PC-3 (cell line): ENCODE measurements at regions not wholly inside any gene's neighbourhood (a gene's known extent, or its start where the extent isn't known, plus 50 kb on each side); places are given as distances from the start of the nearest gene placed in this dataset.

Experiments used
- ATAC-seq: fragments of 200-7000 bp; cut with Tn5 transposase; 2 replicates; pipeline ENCODE4 v1.9.1; 2020; ENCODE audit warnings: mild to moderate bottlenecking, moderate library complexity
- BruUV-seq: library from RNA; stranded (reverse); fragments of 400-500 nt; replicated peaks from 2 replicates; lab custom pipeline; 2021; lab: Mats Ljungman, UMichigan
- CTCF ChIA-PET: fragments of 300-600 bp; sonication (Branson Sonifier 250); formaldehyde crosslinking; loops from one replicate; lab custom pipeline; 2022; ENCODE audit warnings: antibody characterized with exemption; lab: Charles Lee
- POLR2A ChIA-PET: fragments of 300-600 bp; sonication (Branson Sonifier 250); formaldehyde crosslinking; loops from one replicate; lab custom pipeline; 2022; ENCODE audit warnings: antibody characterized with exemption; ENCODE audit not compliant: unreplicated experiment; lab: Charles Lee
- DNase-seq: peaks from one replicate; pipeline ENCODE4 v3.0.0-alpha.2; 2015
- H2AFZ ChIP-seq: fragments of 300-600 bp; sonication (generic); 2 replicates; pipeline ENCODE4 v1.6.0; 2016; ENCODE audit warnings: antibody characterized with exemption, low read length
- H3F3A ChIP-seq: fragments of 300-600 bp; sonication (generic); one replicate; pipeline ENCODE4 v1.6.0; 2017; ENCODE audit warnings: antibody characterized with exemption, low read length, control low read depth, mild to moderate bottlenecking; ENCODE audit not compliant: unreplicated experiment
- H3K27ac ChIP-seq: fragments of 300-600 bp; sonication (generic); 2 replicates; pipeline ENCODE4 v1.5.1; 2016; ENCODE audit warnings: mild to moderate bottlenecking, low read length
- H3K27me3 ChIP-seq: fragments of 300-600 bp; sonication (generic); 2 replicates; pipeline ENCODE4 v1.6.1; 2016; ENCODE audit warnings: low read length, mixed read lengths
- H3K36me3 ChIP-seq: fragments of 300-600 bp; sonication (generic); 2 replicates; pipeline ENCODE4 v1.6.1; 2016; ENCODE audit warnings: low read depth, mixed run types, low read length, mixed read lengths
- H3K4me1 ChIP-seq: fragments of 300-600 bp; sonication (generic); 2 replicates; pipeline ENCODE4 v1.5.1; 2016; ENCODE audit warnings: low read length; ENCODE audit not compliant: insufficient read depth
- H3K4me2 ChIP-seq: fragments of 300-600 bp; sonication (generic); 2 replicates; pipeline ENCODE4 v1.6.0; 2016; ENCODE audit warnings: low read length
- H3K4me3 ChIP-seq: fragments of 300-600 bp; sonication (generic); 2 replicates; pipeline ENCODE4 v1.5.1; 2016; ENCODE audit warnings: mild to moderate bottlenecking, low read length, mixed read lengths
- H3K79me2 ChIP-seq: fragments of 300-600 bp; sonication (generic); 2 replicates; pipeline ENCODE4 v1.6.1; 2017; ENCODE audit warnings: low read length, mixed read lengths
- H3K9ac ChIP-seq: fragments of 300-600 bp; sonication (generic); 2 replicates; pipeline ENCODE4 v1.6.0; 2016; ENCODE audit warnings: mild to moderate bottlenecking, low read length
- H3K9me2 ChIP-seq: fragments of 300-600 bp; sonication (generic); replicated peaks from 2 replicates; pipeline ENCODE4 v1.6.1; 2016; ENCODE audit warnings: mixed run types, low read length, mixed read lengths
- H3K9me3 ChIP-seq: fragments of 300-600 bp; sonication (generic); 2 replicates; pipeline ENCODE4 v1.6.1; 2016; ENCODE audit warnings: low read length, mixed read lengths
- H4K20me1 ChIP-seq: fragments of 300-600 bp; sonication (generic); 2 replicates; pipeline ENCODE4 v1.6.1; 2016; ENCODE audit warnings: low read length, mixed read lengths
- EZH2 ChIP-seq: fragments of 300-600 bp; sonication (generic); IDR thresholded peaks from one replicate; pipeline ENCODE4 v1.6.1; 2017; ENCODE audit warnings: antibody characterized with exemption, mild to moderate bottlenecking, low read length; ENCODE audit not compliant: unreplicated experiment
- EZH2phosphoT487 ChIP-seq: fragments of 300-600 bp; sonication (generic); IDR thresholded peaks from 2 replicates; pipeline ENCODE4 v1.6.1; 2018; ENCODE audit warnings: mild to moderate bottlenecking, antibody characterized with exemption, low read length, borderline replicate concordance
- intact Hi-C: fragments of 100-400 bp; cut with micrococcal nuclease; formaldehyde crosslinking; loops from 2 replicates; pipeline ENCODE4 v1.9.0; 2023
- TF ChIP-seq, protein P1 (sequence below): fragments of 300-600 bp; sonication (generic); conservative IDR thresholded peaks from 2 replicates; pipeline ENCODE4 v1.5.1; 2017; ENCODE audit warnings: antibody characterized with exemption, low read depth, mild to moderate bottlenecking, low read length

DNA sequence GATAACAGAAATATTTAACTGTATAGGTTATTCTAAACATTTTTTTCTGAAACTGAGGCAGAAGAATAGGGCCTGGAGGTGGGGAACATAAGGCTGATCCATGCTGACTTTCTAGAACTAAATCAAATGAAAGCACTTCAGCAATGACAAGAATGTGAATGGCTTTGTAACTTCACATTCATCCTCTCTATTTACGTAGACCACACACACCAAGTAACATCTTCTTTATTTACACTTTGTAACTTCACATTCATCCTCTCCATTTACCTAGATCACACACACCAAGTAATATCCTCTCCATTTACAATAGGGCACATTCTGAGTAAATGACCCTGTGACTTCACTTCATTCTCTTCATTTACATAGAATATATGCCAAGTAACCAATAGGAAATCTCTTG, 251.8 kb upstream of the CDH9 start:
- DNase-seq (no peak), ATAC-seq (no peak)
- no peak overlapping the region for H3K4me3 ChIP-seq
- POLR2A ChIA-PET: no interaction called here
- H3K4me2 ChIP-seq: no peak overlapping the region
- TF ChIP-seq EZH2 (no peak), EZH2phosphoT487 (no peak)
- TF ChIP-seq, protein P1, sequence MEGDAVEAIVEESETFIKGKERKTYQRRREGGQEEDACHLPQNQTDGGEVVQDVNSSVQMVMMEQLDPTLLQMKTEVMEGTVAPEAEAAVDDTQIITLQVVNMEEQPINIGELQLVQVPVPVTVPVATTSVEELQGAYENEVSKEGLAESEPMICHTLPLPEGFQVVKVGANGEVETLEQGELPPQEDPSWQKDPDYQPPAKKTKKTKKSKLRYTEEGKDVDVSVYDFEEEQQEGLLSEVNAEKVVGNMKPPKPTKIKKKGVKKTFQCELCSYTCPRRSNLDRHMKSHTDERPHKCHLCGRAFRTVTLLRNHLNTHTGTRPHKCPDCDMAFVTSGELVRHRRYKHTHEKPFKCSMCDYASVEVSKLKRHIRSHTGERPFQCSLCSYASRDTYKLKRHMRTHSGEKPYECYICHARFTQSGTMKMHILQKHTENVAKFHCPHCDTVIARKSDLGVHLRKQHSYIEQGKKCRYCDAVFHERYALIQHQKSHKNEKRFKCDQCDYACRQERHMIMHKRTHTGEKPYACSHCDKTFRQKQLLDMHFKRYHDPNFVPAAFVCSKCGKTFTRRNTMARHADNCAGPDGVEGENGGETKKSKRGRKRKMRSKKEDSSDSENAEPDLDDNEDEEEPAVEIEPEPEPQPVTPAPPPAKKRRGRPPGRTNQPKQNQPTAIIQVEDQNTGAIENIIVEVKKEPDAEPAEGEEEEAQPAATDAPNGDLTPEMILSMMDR: no peak
- no peaks in the 10 kb centered on the region for H3K9me2 ChIP-seq
- no peak overlapping the region for H3K27ac ChIP-seq
- H2AFZ ChIP-seq: no peak overlapping the region
- H3F3A ChIP-seq: no peaks in the 10 kb centered on the region
- no peak overlapping the region for H3K9ac ChIP-seq
- no peaks in the 10 kb centered on the region for H3K27me3 ChIP-seq
- no TSS peak for BruUV-seq
- H3K9me3 ChIP-seq: no peaks in the 10 kb centered on the region
- no peaks in the 10 kb centered on the region for H4K20me1 ChIP-seq
- H3K4me1 ChIP-seq: no peaks in the 10 kb centered on the region
- intact Hi-C loops: no loop called here
- no peaks in the 10 kb centered on the region for H3K79me2 ChIP-seq
- no peaks in the 10 kb centered on the region for H3K36me3 ChIP-seq
- CTCF ChIA-PET: no interaction called here

DNA sequence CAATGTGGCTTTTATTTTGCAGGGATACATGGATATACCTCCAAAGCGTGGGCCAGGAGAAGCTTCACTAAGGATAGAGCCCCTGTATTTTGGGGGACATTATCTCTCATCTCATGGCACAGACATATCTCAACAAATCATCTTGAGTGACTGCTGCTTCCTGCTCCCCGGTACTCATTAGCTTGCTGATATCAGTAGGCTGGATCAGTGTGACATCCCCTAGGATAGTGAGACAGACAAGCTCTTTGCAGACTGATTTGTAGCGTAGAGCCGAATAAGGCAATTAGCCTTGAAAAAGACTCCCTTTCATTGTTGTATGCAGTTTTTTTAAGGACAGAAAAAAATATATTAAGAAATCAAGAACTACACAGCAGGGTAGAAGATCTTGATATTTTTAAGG, 237.7 kb upstream of the CDH9 start:
- Histone ChIP-seq H3K27me3 (no peaks in the 10 kb centered on the region), H3K9me3 (no peaks in the 10 kb centered on the region), H3K4me1 (no peaks in the 10 kb centered on the region), H3K4me2 (no peak overlapping the region), H3K4me3 (no peak overlapping the region), H3F3A (no peaks in the 10 kb centered on the region), H3K9me2 (no peaks in the 10 kb centered on the region), H3K27ac (no peak overlapping the region), H3K9ac (no peak overlapping the region), H4K20me1 (no peaks in the 10 kb centered on the region), H2AFZ (no peak overlapping the region), H3K36me3 (no peaks in the 10 kb centered on the region), H3K79me2 (no peaks in the 10 kb centered on the region)
- TF ChIP-seq EZH2phosphoT487 (no peak), EZH2 (no peak)
- TF ChIP-seq, protein P1: no peak
- ChIA-PET CTCF (no interaction called here), POLR2A (no interaction called here)
- DNase-seq (no peak), ATAC-seq (no peak)
- BruUV-seq: no TSS peak
- intact Hi-C loops: no loop called here

DNA sequence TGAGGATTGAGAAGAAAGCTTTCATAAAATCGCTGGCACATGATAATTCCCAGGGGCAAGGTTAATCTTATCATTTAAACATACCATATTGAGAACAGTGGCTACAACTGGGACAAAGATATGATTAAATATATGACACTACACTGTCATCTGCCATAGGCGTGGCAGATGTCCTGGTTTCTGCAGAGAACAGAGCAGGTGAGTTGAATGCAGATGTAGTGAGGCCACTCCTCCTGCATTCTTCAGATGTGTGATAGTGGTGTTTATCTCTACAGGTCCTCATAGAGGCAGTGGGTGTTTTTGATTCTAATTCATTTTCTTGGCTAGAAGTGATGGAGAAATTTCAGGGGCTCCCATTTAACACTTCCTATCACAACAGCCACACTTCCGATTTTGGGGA, 237.0 kb upstream of the CDH9 start:
- H3K79me2 ChIP-seq: no peaks in the 10 kb centered on the region
- no peaks in the 10 kb centered on the region for H3K4me1 ChIP-seq
- no peaks in the 10 kb centered on the region for H3K36me3 ChIP-seq
- H3K4me2 ChIP-seq: no peak overlapping the region
- no peak for TF ChIP-seq EZH2phosphoT487
- TF ChIP-seq, protein P1: no peak
- H3F3A ChIP-seq: no peaks in the 10 kb centered on the region
- no TSS peak for BruUV-seq
- ATAC-seq (no peak), DNase-seq (no peak)
- H3K27ac ChIP-seq: no peak overlapping the region
- no peaks in the 10 kb centered on the region for H4K20me1 ChIP-seq
- H3K9me3 ChIP-seq: no peaks in the 10 kb centered on the region
- no peaks in the 10 kb centered on the region for H3K9me2 ChIP-seq
- no peak overlapping the region for H3K9ac ChIP-seq
- CTCF ChIA-PET: no interaction called here
- intact Hi-C loops: no loop called here
- H3K4me3 ChIP-seq: no peak overlapping the region
- no peak overlapping the region for H2AFZ ChIP-seq
- POLR2A ChIA-PET: no interaction called here
- H3K27me3 ChIP-seq: no peaks in the 10 kb centered on the region
